ENCODE measurements at regions not wholly inside any gene's neighbourhood (a gene's known extent, or its start where the extent isn't known, plus 50 kb on each side); places are given as distances from the start of the nearest gene placed in this dataset.

DNA sequence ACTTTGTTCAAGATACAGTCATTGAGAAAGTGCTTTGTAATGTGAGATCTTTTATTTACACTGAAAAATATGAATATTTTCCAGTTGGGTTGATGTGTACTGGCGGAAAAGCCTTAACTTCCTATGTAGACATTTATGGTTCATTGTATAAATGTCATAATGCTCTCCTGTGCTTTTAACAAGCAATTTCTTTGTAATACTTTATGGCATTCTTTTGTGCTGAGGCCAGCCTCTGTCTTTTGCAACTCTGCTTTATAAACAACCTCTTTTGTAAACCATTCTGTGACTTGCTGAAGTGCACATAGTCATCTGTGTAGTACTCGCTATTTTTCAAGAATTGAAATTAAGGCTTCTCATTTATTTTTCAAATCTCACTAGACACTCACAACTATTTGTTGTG, 291.2 kb downstream of the CDH11 start:
- no peak for DNase-seq
- Histone ChIP-seq H3K4me3 (no peak overlapping the region), H3K36me3 (no peaks in the 10 kb centered on the region), H3K4me1 (no peaks in the 10 kb centered on the region), H3K27me3 (no peaks in the 10 kb centered on the region), H3K9me3 (peaks cover 0 to 2% of the 10 kb centered on the region in 2 donors), H3K27ac (no peak overlapping the region)
- TF ChIP-seq POLR2A (IDR thresholded peaks at IDR 0.05), result no peak
- no peak for TF ChIP-seq CTCF (IDR thresholded peaks at IDR 0.05)
- intact Hi-C loops (cut with DNase I; ENCODE audit: low total_unique reads), result no loop called here

DNA sequence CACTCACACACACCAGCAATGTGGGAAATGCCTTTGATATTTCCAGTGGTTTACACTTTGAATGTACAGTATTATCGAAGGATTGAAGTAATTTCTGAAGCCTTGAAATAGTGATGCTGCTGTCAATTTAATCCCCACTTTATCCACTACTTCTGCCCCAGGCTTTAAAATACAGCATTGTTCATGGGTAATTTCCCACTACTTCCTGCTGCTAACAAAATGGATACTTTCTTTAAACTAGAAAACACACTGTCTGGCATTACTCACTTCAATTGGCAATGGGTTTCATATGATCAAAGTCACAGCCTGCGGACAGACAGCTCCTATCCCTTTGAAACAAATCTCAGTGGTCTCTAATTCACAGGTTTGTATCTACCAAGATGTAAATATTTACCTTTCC, 292.2 kb downstream of the CDH11 start:
- Histone ChIP-seq H3K27me3 (no peaks in the 10 kb centered on the region), H3K27ac (no peak overlapping the region), H3K4me1 (no peaks in the 10 kb centered on the region), H3K4me3 (no peak overlapping the region), H3K36me3 (no peaks in the 10 kb centered on the region), H3K9me3 (peaks cover 0 to 5% of the 10 kb centered on the region in 2 donors)
- intact Hi-C loops (cut with DNase I; ENCODE audit: low total_unique reads), result no loop called here
- DNase-seq, result no peak
- TF ChIP-seq POLR2A (IDR thresholded peaks at IDR 0.05) (no peak), CTCF (IDR thresholded peaks at IDR 0.05) (no peak)

- Histone ChIP-seq H3K36me3 (no peaks in the 10 kb centered on the region), H3K4me3 (no peak overlapping the region), H3K4me1 (no peaks in the 10 kb centered on the region), H3K27ac (no peak overlapping the region), H3K27me3 (no peaks in the 10 kb centered on the region), H3K9me3 (peaks cover 0 to 5% of the 10 kb centered on the region in 2 donors)
- TF ChIP-seq CTCF (IDR thresholded peaks at IDR 0.05) (no peak), POLR2A (IDR thresholded peaks at IDR 0.05) (no peak)
- DNase-seq, result no peak
- intact Hi-C loops (cut with DNase I; ENCODE audit: low total_unique reads), result no loop called here
Measured at GRCh38 chr16:64826374-64826773, 295.5 kb downstream of the CDH11 start.

DNA sequence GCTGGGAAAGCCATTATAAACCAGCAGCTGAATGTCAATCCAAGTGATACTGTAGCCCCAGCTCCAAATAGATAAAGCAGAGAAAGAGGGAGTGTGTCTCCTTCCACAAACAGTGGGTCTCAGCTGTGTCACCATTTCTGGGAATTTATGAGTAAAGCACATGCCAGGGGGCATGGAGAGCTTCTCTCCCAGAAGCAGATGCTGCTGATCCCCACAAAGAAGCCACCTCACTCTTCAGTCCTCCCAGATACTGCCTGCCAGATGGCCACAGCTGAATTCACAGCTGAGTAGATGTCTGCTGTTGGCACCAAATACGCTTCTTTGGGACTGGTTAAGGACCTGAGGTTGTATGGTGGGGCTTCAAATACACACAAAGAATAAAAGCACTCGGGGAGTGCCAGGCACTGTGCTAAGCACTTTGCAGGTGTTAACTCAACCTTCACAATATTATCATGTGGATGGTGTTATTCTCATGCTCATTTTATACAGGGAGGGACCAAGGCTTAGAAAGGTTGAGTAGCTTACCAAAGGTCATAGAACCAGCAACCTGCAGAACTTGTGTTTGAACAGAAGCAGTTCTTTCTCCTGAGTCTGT, 298.3 kb downstream of the CDH11 start:
- H3K9me3 ChIP-seq, result peaks cover 0 to 5% of the 10 kb centered on the region in 2 donors
- H3K27ac ChIP-seq, result no peak overlapping the region
- no peaks in the 10 kb centered on the region for H3K4me1 ChIP-seq
- no peak overlapping the region for H3K4me3 ChIP-seq
- no peak for TF ChIP-seq CTCF (IDR thresholded peaks at IDR 0.05)
- no peak for TF ChIP-seq POLR2A (IDR thresholded peaks at IDR 0.05)
- DNase-seq, result no peak
- no peaks in the 10 kb centered on the region for H3K36me3 ChIP-seq
- no peaks in the 10 kb centered on the region for H3K27me3 ChIP-seq
- intact Hi-C loops (cut with DNase I; ENCODE audit: low total_unique reads), result no loop called here

DNA sequence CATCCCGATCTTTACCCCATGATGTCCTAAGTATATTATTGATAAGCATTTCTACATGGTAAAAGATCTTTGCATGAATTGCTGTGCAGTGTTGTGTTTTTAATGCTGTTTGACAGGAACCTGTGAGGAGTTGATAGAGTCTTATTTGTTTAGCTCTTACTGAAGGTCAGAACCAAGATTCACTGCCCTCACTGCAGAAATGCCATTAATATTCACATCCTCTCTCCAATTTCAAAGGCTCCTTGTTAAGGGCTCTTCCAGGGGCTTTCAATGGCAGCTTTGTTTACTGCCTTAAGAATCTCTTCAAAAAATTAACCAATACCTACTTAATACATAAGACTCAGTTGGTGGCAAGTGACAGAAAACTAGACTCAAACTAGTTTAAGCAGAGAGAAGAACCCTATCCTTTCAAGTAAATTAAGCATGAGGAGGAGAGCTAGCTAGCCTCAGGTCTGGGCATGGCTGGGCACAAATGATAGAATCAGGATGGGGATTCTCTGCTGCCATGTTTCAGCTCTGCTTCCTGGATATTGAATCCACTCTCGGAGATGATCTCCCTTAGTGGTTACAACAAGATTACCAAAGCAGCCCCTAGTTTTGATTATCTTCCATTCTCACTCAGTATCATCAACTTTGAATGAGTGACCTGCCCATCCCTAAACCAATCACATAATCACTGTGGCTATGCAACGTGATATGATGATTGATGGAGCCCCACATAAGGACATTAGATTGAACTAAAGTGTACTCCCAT, 311.8 kb downstream of the CDH11 start:
- no peak for DNase-seq
- Histone ChIP-seq H3K9me3 (no peaks in the 10 kb centered on the region), H3K27me3 (no peaks in the 10 kb centered on the region), H3K4me3 (no peak overlapping the region), H3K36me3 (no peaks in the 10 kb centered on the region), H3K4me1 (no peaks in the 10 kb centered on the region), H3K27ac (no peak overlapping the region)
- intact Hi-C loops (cut with DNase I; ENCODE audit: low total_unique reads), result no loop called here
- TF ChIP-seq POLR2A (IDR thresholded peaks at IDR 0.05) (no peak), CTCF (IDR thresholded peaks at IDR 0.05) (no peak)

Measured in uterus (tissue), 3 donors.